Natural killer cell (primary cell): ENCODE measurements at regions not wholly inside any gene's neighbourhood (a gene's known extent, or its start where the extent isn't known, plus 50 kb on each side); places are given as distances from the start of the nearest gene placed in this dataset.

Experiments
- ATAC-seq, 3 donors: fragments of 150-1000 bp in 2 of 3; fragments of 200-7000 bp in 1 of 3; cut with Tn5 transposase; 1 replicate in 1 of 3; 2 replicates in 2 of 3; pipeline ENCODE4 v1.10.0; 2021; ENCODE audit warnings: mild to moderate bottlenecking in 2 of 3, moderate library complexity in 2 of 3
- DNase-seq, 2 donors: peaks; one replicate each; pipeline versions ENCODE4 v3.0.0 to v3.0.0-alpha.2; 2013 to 2021; ENCODE audit warnings: mixed read lengths in 1 of 2
- H3K27ac ChIP-seq: one replicate; pipeline ENCODE4 v1.5.1; 2013; ENCODE audit warnings: mild to moderate bottlenecking, low read length
- H3K27me3 ChIP-seq: one replicate; pipeline ENCODE4 v1.6.1; 2013; ENCODE audit warnings: low read length; ENCODE audit not compliant: control insufficient read depth, insufficient read depth
- H3K36me3 ChIP-seq: one replicate; pipeline ENCODE4 v1.6.1; 2013; ENCODE audit warnings: low read length; ENCODE audit not compliant: control insufficient read depth, insufficient read depth
- H3K4me1 ChIP-seq: one replicate; pipeline ENCODE4 v1.6.1; 2013; ENCODE audit warnings: low read length; ENCODE audit not compliant: control insufficient read depth, insufficient read depth
- H3K4me3 ChIP-seq: one replicate; pipeline ENCODE4 v1.5.1; 2013; ENCODE audit warnings: low read length
- H3K9me3 ChIP-seq: one replicate; pipeline ENCODE4 v1.6.1; 2013; ENCODE audit warnings: low read length; ENCODE audit not compliant: control insufficient read depth, insufficient read depth
- H3K27ac Mint-ChIP-seq, 2 donors: one replicate each; pipeline ENCODE4 v1.8.0; 2022; ENCODE audit warnings: mild to moderate bottlenecking in 2 of 2, mixed read lengths in 2 of 2, moderate library complexity in 1 of 2
- H3K27me3 Mint-ChIP-seq, 2 donors: one replicate each; pipeline ENCODE4 v1.8.0; 2022; ENCODE audit warnings: low read depth in 2 of 2, mixed read lengths in 2 of 2
- H3K36me3 Mint-ChIP-seq: one replicate; pipeline ENCODE4 v1.8.0; 2022; ENCODE audit warnings: mixed read lengths
- H3K4me1 Mint-ChIP-seq, 2 donors: one replicate each; pipeline ENCODE4 v1.8.0; 2022; ENCODE audit warnings: mixed read lengths in 2 of 2
- H3K4me3 Mint-ChIP-seq: one replicate; pipeline ENCODE4 v1.8.0; 2022; ENCODE audit warnings: mild to moderate bottlenecking, moderate library complexity, mixed read lengths
- H3K9me3 Mint-ChIP-seq, 2 donors: one replicate each; pipeline ENCODE4 v1.8.0; 2022; ENCODE audit warnings: mixed read lengths in 2 of 2
- CTCF ChIP-seq: fragments of 200-600 bp; IDR thresholded peaks from one replicate; pipeline ENCODE4 v1.8.0; 2022; ENCODE audit warnings: antibody characterized with exemption
- WGBS: methylation state at CpG from one replicate; pipeline ENCODE4 v1.1.7; 2013; ENCODE audit warnings: missing lambda C conversion rate; ENCODE audit not compliant: insufficient coverage; 5-methylcytosine and 5-hydroxymethylcytosine counted together
- intact Hi-C: fragments of 100-400 bp; cut with micrococcal nuclease; formaldehyde crosslinking; loops from one replicate; pipeline ENCODE4 v1.14.2; 2022

GRCh38 chr6:56904068-56904467 lies 50.8 kb upstream of the BEND6 start:
- H3K27me3 Mint-ChIP-seq: peaks cover 5 to 15% of the 10 kb centered on the region in 2 donors
- no peak overlapping the region for H3K4me3 ChIP-seq
- no peaks in the 10 kb centered on the region for H3K36me3 ChIP-seq
- 80% methylated on average over 1 of the region's 3 CpGs for WGBS
- intact Hi-C loops: loop anchor here (1.0 kb wide), 2 partner anchors 117 to 412 kb away; no protein-coding TSS in a partner anchor
- H3K4me1 ChIP-seq: peaks cover 4% of the 10 kb centered on the region
- no peaks in the 10 kb centered on the region for H3K4me1 Mint-ChIP-seq
- H3K27ac ChIP-seq: no peak overlapping the region
- no peaks in the 10 kb centered on the region for H3K36me3 Mint-ChIP-seq
- H3K9me3 Mint-ChIP-seq: no peaks in the 10 kb centered on the region
- H3K27me3 ChIP-seq: no peaks in the 10 kb centered on the region
- ATAC-seq (no peak), DNase-seq (no peak)
- no peak overlapping the region for H3K27ac Mint-ChIP-seq
- no peak overlapping the region for H3K4me3 Mint-ChIP-seq
- no peaks in the 10 kb centered on the region for H3K9me3 ChIP-seq
- no peak for TF ChIP-seq CTCF

- intact Hi-C loops: no loop called here
- peak in 1 of 2 donors; percentile 65 for DNase-seq
- Histone ChIP-seq H3K4me1 (peaks cover 4% of the 10 kb centered on the region), H3K27ac (no peak overlapping the region), H3K27me3 (no peaks in the 10 kb centered on the region), H3K36me3 (no peaks in the 10 kb centered on the region), H3K9me3 (no peaks in the 10 kb centered on the region), H3K4me3 (no peak overlapping the region)
- Mint-ChIP-seq H3K4me3 (no peak overlapping the region), H3K9me3 (no peaks in the 10 kb centered on the region), H3K36me3 (no peaks in the 10 kb centered on the region), H3K27ac (no peak overlapping the region), H3K27me3 (peaks cover 5 to 15% of the 10 kb centered on the region in 2 donors), H3K4me1 (no peaks in the 10 kb centered on the region)
- TF ChIP-seq CTCF: peak; percentile 57
- peak in 2 of 3 donors; percentile 35 to 49 for ATAC-seq
- 63% methylated on average over 6 of the region's 6 CpGs for WGBS
These were observed 52.1 kb upstream of the BEND6 start for GRCh38 chr6:56902641-56903464.

- no peak for DNase-seq
- no peak for ATAC-seq
- H3K4me3 ChIP-seq: no peak overlapping the region
- peaks cover 4% of the 10 kb centered on the region for H3K4me1 ChIP-seq
- WGBS: 85% methylated on average over 5 of the region's 5 CpGs
- Mint-ChIP-seq H3K27ac (no peak overlapping the region), H3K4me1 (no peaks in the 10 kb centered on the region), H3K9me3 (no peaks in the 10 kb centered on the region), H3K27me3 (peaks cover under 1 to 5% of the 10 kb centered on the region in 2 donors), H3K36me3 (no peaks in the 10 kb centered on the region), H3K4me3 (no peak overlapping the region)
- no peaks in the 10 kb centered on the region for H3K27me3 ChIP-seq
- no peak overlapping the region for H3K27ac ChIP-seq
- no peak for TF ChIP-seq CTCF
- no peaks in the 10 kb centered on the region for H3K9me3 ChIP-seq
- no peaks in the 10 kb centered on the region for H3K36me3 ChIP-seq
- intact Hi-C loops: no loop called here
These were observed 54.1 kb upstream of the BEND6 start for GRCh38 chr6:56900784-56901183.

GRCh38 chr6:56899753-56900152 lies 55.2 kb upstream of the BEND6 start:
- no peak overlapping the region for H3K27ac Mint-ChIP-seq

More at GRCh38 chr6:56899753-56900152, 55.2 kb upstream of the BEND6 start:
- H3K9me3 Mint-ChIP-seq: no peaks in the 10 kb centered on the region
- TF ChIP-seq CTCF: no peak
- Histone ChIP-seq H3K36me3 (no peaks in the 10 kb centered on the region), H3K4me3 (no peak overlapping the region), H3K4me1 (peaks cover 2% of the 10 kb centered on the region), H3K9me3 (no peaks in the 10 kb centered on the region), H3K27ac (no peak overlapping the region), H3K27me3 (no peaks in the 10 kb centered on the region)
- H3K27me3 Mint-ChIP-seq: peaks cover 0 to 5% of the 10 kb centered on the region in 2 donors
- no peaks in the 10 kb centered on the region for H3K4me1 Mint-ChIP-seq
- 92% methylated on average over 2 of the region's 2 CpGs for WGBS
- ATAC-seq: no peak
- no peaks in the 10 kb centered on the region for H3K36me3 Mint-ChIP-seq
- DNase-seq: no peak
- H3K4me3 Mint-ChIP-seq: no peak overlapping the region
- intact Hi-C loops: no loop called here
